ENCODE measurements at regions not wholly inside any gene's neighbourhood (a gene's known extent, or its start where the extent isn't known, plus 50 kb on each side); places are given as distances from the start of the nearest gene placed in this dataset.
"Not testable (repeated sequence)": the region's sequence is repeated elsewhere in the genome, so short reads cannot be mapped to it uniquely, and the experiment has no call there.

- no peak for DNase-seq
Observed at GRCh38 chr16:22683730-22684573, 130.0 kb upstream of the HS3ST2 start.

DNA sequence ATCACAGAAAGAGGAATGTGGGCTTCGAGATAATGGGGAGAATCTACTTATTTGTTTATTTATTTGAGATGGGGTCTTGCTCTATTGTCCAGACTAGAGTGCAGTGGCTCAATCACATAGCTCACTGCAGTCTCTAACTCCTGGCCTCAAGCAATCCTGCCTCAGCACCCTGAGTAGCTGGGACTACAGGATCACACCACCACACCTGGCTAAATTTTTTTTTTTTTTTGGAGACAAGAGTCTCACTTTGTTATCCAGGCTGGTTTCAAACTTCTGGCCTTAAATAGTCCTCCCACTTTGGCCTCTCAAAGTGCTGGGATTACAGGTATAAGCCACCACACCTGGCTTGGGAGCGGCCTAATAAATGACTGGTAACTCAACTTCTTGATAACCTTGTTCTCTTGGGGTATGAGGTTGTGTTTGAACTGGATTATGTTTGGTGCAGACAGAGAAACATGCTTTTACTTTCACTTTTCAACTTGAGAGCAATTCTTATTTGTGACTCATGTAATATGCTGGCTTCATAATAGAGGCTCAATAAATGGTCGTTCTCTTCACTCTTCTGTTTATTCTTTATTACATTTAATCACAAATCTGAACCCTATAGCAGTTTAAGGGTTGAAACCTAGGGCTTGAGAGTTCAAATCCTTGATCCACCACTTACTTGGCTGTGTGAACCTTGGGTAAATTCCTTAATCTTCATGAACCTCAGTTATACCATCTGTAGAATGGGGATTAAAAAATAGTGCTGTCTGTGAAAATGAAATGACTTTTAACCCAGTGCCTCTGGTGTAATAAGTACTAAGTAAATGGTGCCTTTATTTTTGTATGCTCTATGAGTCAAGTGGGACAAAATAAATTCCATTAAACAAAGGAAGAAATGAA lies 129.1 kb upstream of the HS3ST2 start:
- DNase-seq, result no peak

DNA sequence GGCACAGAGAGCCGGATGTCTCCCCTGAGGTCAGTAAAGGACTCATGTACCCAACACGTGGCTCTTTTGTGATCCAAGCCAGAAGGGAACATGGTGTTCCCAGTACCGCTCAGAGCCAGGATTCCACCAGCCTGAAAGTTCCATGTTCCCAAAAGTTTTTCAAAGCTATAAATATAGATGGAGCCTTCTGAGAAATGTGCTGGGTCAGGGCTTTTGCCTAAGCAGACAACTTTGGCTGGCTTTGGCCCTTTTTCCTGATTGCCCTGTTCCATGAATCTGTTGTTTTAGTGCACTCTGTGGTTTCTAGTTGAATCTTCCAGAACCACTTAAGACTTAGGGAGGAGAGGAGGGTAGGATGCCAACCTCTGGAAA lies 128.5 kb upstream of the HS3ST2 start:
- DNase-seq, result no peak

- no peak for DNase-seq
Observed at GRCh38 chr16:22687031-22687530, 126.9 kb upstream of the HS3ST2 start.

- no peak for DNase-seq
Observed at GRCh38 chr16:22688463-22688862, 125.5 kb upstream of the HS3ST2 start.

DNA sequence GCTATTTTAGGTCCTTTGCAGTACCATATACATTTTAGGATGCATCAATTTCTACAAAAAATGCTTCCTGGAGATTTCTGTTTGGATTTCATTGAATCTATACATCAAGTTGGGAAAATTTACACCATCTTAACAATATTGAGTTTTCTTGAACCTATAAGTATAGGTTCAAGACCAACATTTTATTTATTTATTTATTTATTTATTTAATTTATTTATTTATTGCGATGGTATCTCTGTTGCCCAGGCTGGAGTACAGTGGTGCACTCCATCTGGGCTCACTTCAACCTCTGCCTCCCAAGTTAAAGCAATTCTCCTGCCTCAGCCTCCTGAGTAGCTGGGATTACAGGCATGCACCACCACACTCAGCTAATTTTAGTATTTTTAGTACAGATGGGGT lies 125.0 kb upstream of the HS3ST2 start:
- no peak for DNase-seq

DNA sequence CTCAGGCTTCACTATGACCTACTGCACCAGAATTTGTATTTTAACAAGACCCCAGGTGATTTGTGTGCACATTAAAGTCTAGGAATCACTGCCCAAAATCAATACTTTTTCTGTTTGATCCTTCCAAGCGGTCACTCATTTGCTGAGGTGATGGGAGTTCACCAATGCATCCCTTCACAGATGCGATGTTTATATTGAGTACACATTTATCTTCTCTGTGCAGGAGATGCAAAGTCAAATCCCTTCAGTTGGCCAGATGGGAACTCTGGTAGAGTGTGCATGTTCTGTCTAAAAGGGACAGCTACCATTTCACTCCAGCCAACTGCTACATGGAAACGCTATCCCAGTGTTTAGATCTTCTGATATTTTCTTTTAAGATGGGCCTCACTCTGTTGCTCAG lies 122.6 kb upstream of the HS3ST2 start:
- DNase-seq, result no peak

- DNase-seq, result no peak
Observed at GRCh38 chr16:22692034-22692433, 121.9 kb upstream of the HS3ST2 start.

GRCh38 chr16:22692916-22693637 lies 120.9 kb upstream of the HS3ST2 start:
- no peak for DNase-seq

DNA sequence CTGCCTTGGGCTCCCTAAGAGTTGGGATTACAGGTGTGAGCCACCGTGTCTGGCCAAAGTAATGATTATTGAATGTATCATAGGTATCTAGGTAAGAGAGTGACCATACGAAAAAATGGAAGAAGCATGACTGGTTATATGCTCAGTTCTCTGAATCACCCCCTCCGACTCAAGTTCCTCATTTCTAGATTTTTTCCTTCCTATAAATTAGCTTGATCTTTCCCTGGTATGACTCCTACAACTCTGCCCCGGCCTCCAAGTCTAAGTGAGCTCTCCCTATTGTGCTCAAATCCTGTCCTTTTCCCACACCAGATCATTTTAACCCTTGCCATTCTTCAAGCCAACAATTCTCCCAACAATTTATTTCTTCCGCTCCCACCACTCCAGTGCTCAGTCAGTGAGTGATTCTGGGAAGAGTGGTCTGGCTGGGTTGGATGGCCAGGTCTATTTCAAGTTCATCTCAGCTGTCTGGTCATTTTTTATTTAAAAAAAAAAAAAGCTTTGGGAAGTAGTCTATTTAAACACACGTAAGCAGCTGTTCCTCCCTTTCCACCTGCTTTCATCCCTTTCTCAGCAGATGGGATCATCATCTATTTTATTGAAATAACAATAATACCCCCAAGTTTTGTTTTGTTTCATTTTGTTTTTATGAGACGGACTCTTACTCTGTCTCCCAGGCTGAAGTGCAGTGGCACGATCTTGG lies 120.2 kb upstream of the HS3ST2 start:
- DNase-seq, result no peak

GRCh38 chr16:22694887-22695382 lies 119.0 kb upstream of the HS3ST2 start:
- DNase-seq, result no peak

DNA sequence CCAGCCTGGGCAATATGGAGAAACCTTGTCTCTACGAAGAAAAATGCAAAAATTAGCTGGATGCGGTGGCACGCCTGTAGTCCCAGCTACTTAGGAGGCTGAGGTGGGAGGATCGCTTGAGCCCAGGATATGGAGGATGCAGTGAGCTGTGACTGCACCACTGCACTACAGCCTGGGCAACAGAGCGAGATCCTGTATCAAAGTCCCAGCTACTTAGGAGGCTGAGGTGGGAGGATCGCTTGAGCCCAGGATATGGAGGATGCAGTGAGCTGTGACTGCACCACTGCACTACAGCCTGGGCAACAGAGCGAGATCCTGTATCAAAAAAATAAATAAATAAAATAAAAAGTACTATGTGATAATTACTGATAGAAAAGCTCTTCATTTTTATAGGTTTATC lies 118.2 kb upstream of the HS3ST2 start:
- not testable (repeated sequence) for DNase-seq

DNA sequence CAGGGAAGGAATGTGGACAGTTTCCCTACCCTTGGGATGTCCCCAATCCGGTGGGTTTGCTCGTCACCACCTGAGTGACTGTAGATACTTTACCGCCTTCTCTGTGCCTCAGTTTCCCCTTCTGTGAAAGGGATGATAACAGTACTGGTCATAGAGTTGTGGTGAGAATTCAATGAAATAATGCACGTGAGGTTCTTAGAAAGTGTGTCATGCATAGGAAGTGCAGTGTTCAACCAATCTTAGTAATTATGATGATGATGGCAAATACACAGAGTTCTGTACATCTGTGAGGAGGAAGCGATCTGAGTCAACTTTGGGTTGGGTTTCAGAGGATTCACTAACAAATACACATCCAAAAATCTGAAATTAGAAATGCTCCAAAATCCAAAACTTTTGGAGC lies 114.6 kb upstream of the HS3ST2 start:
- DNase-seq, result no peak

DNA sequence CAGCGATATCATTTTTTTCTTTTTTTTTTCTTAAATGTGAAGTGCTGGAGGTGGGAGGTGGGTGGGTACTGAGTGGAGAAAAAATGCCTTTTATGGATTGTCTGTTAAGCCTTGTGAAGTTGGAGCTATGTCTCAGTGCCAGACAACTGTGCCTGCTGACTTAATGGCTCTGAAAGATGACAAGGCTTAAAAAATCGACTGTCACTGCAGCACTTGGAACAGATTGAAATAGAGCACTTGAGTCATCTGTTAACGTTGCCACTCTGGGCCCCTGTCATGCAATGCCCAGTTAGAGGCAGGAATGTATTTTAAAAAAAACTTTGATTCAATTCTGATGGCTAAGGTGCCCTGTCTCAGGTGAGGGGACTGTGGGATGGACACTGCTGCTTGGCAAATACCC lies 108.2 kb upstream of the HS3ST2 start:
- no peak for DNase-seq

- DNase-seq, result no peak
Observed at GRCh38 chr16:22710326-22710725, 103.6 kb upstream of the HS3ST2 start.

DNA sequence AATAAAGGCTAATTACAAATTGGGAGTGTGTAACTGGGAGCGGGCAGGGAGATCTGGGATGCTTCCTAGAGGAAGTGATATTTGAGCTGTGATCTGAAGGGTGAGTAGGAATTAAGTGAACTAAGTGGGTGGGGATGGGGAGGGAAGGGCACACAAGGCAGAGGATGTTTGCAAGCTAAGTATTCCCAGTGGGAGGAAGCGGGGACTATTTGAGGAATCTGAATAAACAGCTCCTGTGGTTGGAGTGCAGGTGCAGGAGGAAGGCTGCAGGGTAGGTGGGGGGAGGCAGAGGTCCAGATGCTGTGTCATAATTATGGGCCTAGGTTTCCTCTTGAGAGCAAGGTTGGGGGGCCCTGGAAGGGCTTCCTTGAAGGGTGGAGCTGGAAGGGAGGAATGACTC lies 102.1 kb upstream of the HS3ST2 start:
- no peak for DNase-seq

DNA sequence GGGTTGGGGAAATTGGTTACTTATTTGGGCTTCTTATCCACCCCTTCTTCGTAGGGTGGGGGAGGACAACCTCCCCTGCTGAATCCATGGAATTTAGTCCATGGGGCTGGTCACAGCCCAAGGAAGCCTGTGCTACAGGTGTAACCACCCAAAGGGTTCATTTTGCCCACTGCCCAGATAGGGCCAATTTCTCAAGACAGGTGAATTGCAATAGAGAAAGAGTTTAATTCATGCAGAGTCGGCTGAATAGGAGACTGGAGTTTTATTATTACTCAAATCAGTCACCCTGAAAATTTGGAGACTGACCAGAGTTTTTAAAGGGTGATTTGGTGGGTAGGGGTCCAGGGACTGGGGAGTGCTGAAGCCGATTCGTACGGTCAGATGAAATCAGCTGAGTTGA lies 101.5 kb upstream of the HS3ST2 start:
- no peak for DNase-seq

- not testable (repeated sequence) for DNase-seq
Observed at GRCh38 chr16:22718598-22718997, 95.4 kb upstream of the HS3ST2 start.

DNA sequence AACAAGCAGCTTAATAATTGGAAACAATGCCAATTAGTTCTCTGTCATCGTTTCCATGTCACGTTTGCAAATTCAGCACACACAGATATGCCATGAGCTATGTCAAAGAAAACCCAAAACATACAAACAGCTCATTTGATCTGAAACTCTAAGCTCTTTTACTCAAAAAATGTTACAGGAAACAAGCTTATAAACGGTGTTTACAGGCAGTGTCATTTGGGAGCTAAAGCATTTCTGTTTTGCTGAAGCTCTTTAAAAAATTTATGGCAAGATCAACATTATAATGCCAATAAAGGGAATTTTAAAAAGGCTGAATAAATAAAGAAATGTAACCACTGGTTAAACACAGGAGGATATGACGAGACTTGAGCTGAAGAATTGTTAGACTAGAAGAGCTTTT lies 94.0 kb upstream of the HS3ST2 start:
- DNase-seq, result no peak

DNA sequence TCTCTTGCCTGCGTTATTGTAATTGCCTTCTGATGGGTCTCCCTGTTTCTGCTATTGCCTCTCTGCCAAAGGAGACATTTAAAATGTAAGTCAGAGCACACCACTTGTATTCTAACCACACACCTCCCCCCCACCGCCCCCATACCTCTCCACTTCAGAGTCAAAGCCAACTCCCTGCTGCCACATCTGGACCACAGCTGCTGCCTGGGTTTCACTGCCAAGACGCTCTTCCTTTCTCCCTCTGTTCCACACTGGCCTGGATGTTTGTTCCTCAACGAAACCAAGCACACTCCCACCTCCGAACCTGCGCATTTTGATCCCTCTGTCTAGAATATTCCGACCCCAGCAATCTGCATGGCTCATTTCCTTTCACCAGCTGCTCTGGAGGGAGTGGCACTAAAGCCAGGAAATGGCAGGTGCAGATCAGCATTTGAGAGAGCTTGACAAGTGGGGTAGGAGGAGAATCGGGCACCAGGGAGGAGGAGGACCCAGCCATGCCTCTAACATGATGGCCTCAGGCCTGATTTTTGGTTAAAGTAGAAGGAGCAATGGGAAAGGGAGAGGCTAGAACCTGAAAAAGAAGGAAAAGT lies 92.4 kb upstream of the HS3ST2 start:
- no peak for DNase-seq

GRCh38 chr16:22722551-22723541 lies 91.1 kb upstream of the HS3ST2 start:
- not testable (repeated sequence) for DNase-seq

Data from COR-L47 (cell line).